ENCODE measurements at regions not wholly inside any gene's neighbourhood (a gene's known extent, or its start where the extent isn't known, plus 50 kb on each side); places are given as distances from the start of the nearest gene placed in this dataset.

DNA sequence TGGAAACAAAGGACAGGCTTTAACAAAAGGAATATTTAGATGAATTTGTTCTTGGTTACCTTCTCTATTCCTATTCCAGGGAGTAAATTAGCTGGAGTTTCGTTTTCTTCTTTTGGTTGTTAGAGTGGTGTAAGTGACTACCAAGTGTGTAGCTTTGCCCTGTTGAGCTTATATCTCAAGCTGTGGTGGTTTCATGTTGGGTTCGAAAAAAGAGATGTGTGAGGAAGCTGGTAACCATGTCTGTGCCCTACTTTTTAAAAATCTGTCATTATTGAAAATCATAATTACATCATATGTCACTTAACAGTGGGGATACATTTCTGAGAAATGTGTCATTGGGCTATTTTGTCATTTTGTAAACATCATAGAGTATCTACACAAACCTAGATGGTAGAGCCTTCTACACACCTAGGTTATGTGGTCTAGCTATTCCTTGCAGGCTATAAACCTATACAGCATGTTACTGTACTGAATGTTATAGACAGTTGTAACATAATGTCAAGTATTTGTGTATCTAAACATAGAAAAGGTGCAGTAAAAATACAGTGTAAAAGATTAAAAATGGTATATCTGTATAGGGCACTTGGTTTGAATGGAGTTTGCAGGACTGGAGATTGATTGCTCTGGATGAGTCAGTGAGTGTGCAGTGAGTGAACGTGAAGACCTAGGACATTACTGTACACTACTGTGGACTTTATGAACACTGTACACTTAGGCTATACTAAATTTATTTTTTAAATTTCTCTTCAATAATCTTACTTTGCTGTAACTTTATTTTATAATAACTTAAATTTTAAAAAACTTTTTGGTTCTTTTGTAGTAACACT, 90.4 kb downstream of the SEPTIN7 start:
- no peak overlapping the region for H3K4me3 ChIP-seq (ENCODE audit: low read depth, low read length)
- TF ChIP-seq, protein P1, sequence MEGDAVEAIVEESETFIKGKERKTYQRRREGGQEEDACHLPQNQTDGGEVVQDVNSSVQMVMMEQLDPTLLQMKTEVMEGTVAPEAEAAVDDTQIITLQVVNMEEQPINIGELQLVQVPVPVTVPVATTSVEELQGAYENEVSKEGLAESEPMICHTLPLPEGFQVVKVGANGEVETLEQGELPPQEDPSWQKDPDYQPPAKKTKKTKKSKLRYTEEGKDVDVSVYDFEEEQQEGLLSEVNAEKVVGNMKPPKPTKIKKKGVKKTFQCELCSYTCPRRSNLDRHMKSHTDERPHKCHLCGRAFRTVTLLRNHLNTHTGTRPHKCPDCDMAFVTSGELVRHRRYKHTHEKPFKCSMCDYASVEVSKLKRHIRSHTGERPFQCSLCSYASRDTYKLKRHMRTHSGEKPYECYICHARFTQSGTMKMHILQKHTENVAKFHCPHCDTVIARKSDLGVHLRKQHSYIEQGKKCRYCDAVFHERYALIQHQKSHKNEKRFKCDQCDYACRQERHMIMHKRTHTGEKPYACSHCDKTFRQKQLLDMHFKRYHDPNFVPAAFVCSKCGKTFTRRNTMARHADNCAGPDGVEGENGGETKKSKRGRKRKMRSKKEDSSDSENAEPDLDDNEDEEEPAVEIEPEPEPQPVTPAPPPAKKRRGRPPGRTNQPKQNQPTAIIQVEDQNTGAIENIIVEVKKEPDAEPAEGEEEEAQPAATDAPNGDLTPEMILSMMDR (IDR thresholded peaks at IDR 0.05; ENCODE audit: low read depth, low read length, missing control alignments): no peak
- in situ Hi-C loops (cut with HindIII; ENCODE audit: low sequenced_read_pairs): no loop called here
- no peak for DNase-seq (ENCODE audit: low read depth)

DNA sequence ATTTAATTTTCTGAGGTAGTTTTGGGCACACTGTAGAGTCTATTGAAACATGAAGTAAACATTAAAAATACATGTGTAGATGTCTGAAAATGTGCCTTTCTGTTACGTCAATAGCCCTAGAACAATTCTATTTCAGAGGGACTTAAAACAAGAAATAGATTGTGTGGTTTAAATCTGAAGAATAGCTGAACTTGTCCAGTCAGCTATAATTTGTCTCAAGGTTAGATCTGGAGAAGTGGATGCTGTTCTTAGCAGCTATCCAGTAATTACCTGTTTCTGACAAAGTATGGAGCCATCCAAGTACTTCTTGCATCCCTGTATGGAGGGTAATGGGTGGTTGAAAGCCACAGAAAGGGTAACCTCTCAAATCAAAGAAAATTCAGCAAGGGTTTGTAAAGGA, 92.8 kb downstream of the SEPTIN7 start:
- in situ Hi-C loops (cut with HindIII; ENCODE audit: low sequenced_read_pairs): no loop called here
- H3K4me3 ChIP-seq (ENCODE audit: low read depth, low read length): no peak overlapping the region
- DNase-seq (ENCODE audit: low read depth): no peak
- TF ChIP-seq, protein P1 (IDR thresholded peaks at IDR 0.05; ENCODE audit: low read depth, low read length, missing control alignments): no peak

DNA sequence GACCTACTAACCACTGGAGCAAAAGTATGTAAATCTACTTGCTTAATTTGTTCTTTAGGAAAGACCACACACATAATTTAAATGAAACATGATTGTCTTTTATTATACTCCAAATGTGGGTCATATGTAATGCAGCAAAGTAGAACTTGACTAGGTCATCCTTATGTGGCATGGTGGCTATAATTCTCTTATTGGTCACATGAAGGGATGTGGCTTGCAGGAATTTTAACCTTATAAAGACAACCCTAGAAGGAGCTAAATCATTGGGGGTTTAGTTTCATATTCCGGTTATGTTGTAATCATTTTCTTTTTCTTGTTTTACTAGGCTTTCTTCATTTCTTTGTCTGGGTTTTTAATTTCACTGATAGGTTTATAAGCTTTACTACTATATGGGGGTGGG, 93.9 kb downstream of the SEPTIN7 start:
- H3K4me3 ChIP-seq (ENCODE audit: low read depth, low read length): no peak overlapping the region
- TF ChIP-seq, protein P1 (IDR thresholded peaks at IDR 0.05; ENCODE audit: low read depth, low read length, missing control alignments): no peak
- in situ Hi-C loops (cut with HindIII; ENCODE audit: low sequenced_read_pairs): no loop called here
- DNase-seq (ENCODE audit: low read depth): no peak

DNA sequence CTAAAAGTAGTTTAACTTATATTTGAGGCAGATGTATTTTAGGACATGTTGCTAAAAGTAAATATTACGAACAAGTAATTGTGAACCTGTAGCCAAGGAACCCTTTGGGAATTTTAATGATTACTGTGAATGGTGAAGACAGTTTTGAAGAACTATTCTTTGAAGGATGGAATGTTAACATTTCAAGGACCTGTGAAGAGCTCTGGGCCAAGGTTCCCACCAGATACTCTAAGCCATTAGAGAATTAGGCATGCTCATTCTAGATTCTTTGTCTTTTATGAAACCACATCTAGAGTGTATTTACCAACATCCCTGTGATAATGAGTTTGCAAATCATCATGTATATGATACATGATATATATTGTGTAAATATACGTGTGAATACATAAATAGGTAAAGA, 99.8 kb downstream of the SEPTIN7 start:
- TF ChIP-seq, protein P1 (IDR thresholded peaks at IDR 0.05; ENCODE audit: low read depth, low read length, missing control alignments): no peak
- no peak overlapping the region for H3K4me3 ChIP-seq (ENCODE audit: low read depth, low read length)
- no peak for DNase-seq (ENCODE audit: low read depth)
- in situ Hi-C loops (cut with HindIII; ENCODE audit: low sequenced_read_pairs): no loop called here

DNA sequence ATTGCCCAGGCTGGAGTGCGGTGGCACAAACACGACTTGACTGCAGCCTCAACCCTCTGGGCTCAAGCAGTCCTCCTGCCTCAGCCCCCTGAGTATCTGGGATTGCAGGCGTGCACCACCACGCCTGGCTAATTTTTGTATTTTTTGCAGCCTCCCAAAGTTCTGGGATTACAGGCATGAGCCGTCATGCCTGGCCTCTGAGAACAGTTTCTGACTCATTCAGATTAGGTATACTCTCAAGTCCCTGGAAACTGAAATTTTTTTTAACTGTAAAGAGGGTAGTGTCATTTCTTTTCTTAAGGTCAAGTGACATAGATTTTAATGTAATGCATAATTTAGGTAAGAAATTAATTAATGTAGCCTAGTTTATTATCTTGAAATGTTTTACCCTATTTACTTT, 104.7 kb downstream of the SEPTIN7 start:
- in situ Hi-C loops (cut with HindIII; ENCODE audit: low sequenced_read_pairs): no loop called here
- DNase-seq (ENCODE audit: low read depth): no peak
- no peak overlapping the region for H3K4me3 ChIP-seq (ENCODE audit: low read depth, low read length)
- TF ChIP-seq, protein P1 (IDR thresholded peaks at IDR 0.05; ENCODE audit: low read depth, low read length, missing control alignments): no peak

DNA sequence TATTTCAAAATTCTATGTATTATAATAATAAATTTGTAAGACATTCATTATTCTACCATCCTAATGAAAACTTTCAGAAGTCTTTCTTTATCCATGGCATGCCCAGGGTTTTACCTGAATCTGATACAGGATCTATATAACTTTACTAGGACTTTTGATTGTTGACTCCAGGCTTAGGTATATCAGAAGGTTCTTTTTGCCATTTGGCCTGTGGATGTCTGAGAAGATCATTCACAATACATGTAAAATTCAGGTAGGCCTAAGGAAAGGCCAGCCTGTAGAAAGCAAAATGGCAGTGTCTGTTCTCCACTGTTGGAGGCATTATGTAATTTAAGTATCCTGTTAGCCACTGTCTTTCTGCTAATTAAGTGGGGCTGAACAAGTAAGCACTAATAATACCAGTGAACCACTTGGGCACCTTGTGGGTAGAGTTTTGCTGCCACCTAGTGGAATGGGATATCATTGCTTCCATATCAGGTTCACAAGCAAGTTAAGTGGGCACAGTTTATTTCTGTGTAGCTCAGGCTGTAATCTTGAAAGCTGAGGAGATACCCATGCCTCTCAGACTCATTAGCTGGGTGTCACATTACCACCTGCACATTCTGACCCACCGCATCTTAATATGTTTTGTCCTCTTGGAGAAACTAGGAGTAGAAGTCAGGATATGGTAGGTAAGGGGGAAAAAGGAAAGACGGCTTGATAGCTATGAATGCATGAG, 105.5 kb downstream of the SEPTIN7 start:
- DNase-seq (ENCODE audit: low read depth): peak; percentile 77
- TF ChIP-seq, protein P1 (IDR thresholded peaks at IDR 0.05; ENCODE audit: low read depth, low read length, missing control alignments): peak; percentile 90
- in situ Hi-C loops (cut with HindIII; ENCODE audit: low sequenced_read_pairs): no loop called here
- no peak overlapping the region for H3K4me3 ChIP-seq (ENCODE audit: low read depth, low read length)
